HepG2 (cell line): ENCODE measurements at regions not wholly inside any gene's neighbourhood (a gene's known extent, or its start where the extent isn't known, plus 50 kb on each side); places are given as distances from the start of the nearest gene placed in this dataset.

Experiments
- ATAC-seq: fragments of 200-7000 bp; cut with Tn5 transposase; 3 replicates; pipeline ENCODE4 v1.9.1; 2020; ENCODE audit warnings: mild to moderate bottlenecking, moderate library complexity
- BruUV-seq: library from RNA; stranded (reverse); fragments of 400-500 nt; replicated peaks from 2 replicates; lab custom pipeline; 2021; lab: Mats Ljungman, UMichigan
- CTCF ChIA-PET: fragments of 300-600 bp; formaldehyde crosslinking; extraction: SDS; loops from one replicate; lab custom pipeline; 2021; ENCODE audit warnings: low total read pairs, inconsistent platforms, low intra/inter-chr PET ratio; lab: Yijun Ruan, JAX
- POLR2A ChIA-PET: fragments of 350-600 bp; sonication (Branson Sonifier 250); formaldehyde crosslinking; loops from one replicate; lab custom pipeline; 2020; ENCODE audit warnings: antibody characterized with exemption, inconsistent platforms; lab: Yijun Ruan, JAX
- DNase-seq: peaks from one replicate; pipeline ENCODE4 v3.0.0-alpha.2; 2015; ENCODE audit warnings: low spot score
- FAIRE-seq: peaks from 3 replicates; lab custom pipeline; 2011; peaks lifted over from hg19 to GRCh38; lab: Jason Lieb, UNC
- H2AFZ ChIP-seq: one replicate; pipeline ENCODE4 v1.6.1; 2011; ENCODE audit warnings: low read length, inconsistent platforms
- H3K27ac ChIP-seq: fragments of 300-600 bp; 3 replicates; pipeline ENCODE4 v1.8.0; 2011; ENCODE audit warnings: mixed run types, mild to moderate bottlenecking, mixed read lengths, low read length, inconsistent platforms; ENCODE audit not compliant: insufficient read depth; ENCODE audit errors: extremely low read length
- H3K27me3 ChIP-seq, 2 experiments: fragments of 200-600 bp in 1 of 2; 2 replicates in 1 of 2; 3 replicates in 1 of 2; pipeline versions ENCODE4 v1.6.0 to v1.8.0; 2011; ENCODE audit warnings: low read length in 2 of 2, mild to moderate bottlenecking in 2 of 2, moderate library complexity in 2 of 2, inconsistent platforms in 1 of 2; ENCODE audit not compliant: insufficient read depth in 2 of 2, control insufficient read depth in 1 of 2
- H3K36me3 ChIP-seq, 2 experiments: fragments of 200-600 bp in 1 of 2; replicated peaks in 1 of 2; 2 replicates in 1 of 2; 3 replicates in 1 of 2; pipeline versions ENCODE4 v1.5.1 to v1.8.0; 2011; ENCODE audit warnings: low read length in 2 of 2, inconsistent platforms in 1 of 2; ENCODE audit not compliant: insufficient read depth in 2 of 2, control insufficient read depth in 1 of 2
- H3K4me1 ChIP-seq: 2 replicates; pipeline ENCODE4 v1.5.1; 2012; ENCODE audit warnings: low read length, inconsistent platforms; ENCODE audit not compliant: insufficient read depth
- H3K4me2 ChIP-seq: 2 replicates; pipeline ENCODE4 v1.6.0; 2011; ENCODE audit warnings: low read depth, low read length, inconsistent platforms
- H3K4me3 ChIP-seq, 3 experiments: fragments of 200-600 bp in 1 of 3; sonication (generic), shearing (Covaris generic) in 1 of 3; replicated peaks in 1 of 3; 2 replicates each; pipeline ENCODE4 v1.5.1; 2011 to 2016; ENCODE audit warnings: low read length in 3 of 3, inconsistent platforms in 2 of 3, low read depth in 2 of 3, mild to moderate bottlenecking in 2 of 3, control low read depth in 1 of 3, mixed read lengths in 1 of 3; ENCODE audit not compliant: insufficient read depth in 1 of 3
- H3K79me2 ChIP-seq: one replicate; pipeline ENCODE4 v1.6.1; 2011; ENCODE audit warnings: low read length, inconsistent platforms; ENCODE audit not compliant: insufficient read depth
- H3K9ac ChIP-seq: 2 replicates; pipeline ENCODE4 v1.6.0; 2011; ENCODE audit warnings: mild to moderate bottlenecking, low read depth, low read length, inconsistent platforms; ENCODE audit not compliant: insufficient read depth
- H3K9me3 ChIP-seq: 2 replicates; pipeline ENCODE4 v1.5.1; 2012; ENCODE audit warnings: mild to moderate bottlenecking, low read length
- H4K20me1 ChIP-seq: 2 replicates; pipeline ENCODE4 v1.6.0; 2011; ENCODE audit warnings: inconsistent platforms, mild to moderate bottlenecking, low read length, moderate library complexity; ENCODE audit not compliant: insufficient read depth
- NKX3-1 ChIP-seq: sonication (generic); formaldehyde crosslinking; IDR thresholded peaks from 2 replicates; pipeline ENCODE4 v1.5.0; 2020; ENCODE audit warnings: missing genetic modification reagents
- PAF1 ChIP-seq: IDR thresholded peaks from 2 replicates; pipeline ENCODE4 v1.6.1; 2016; ENCODE audit warnings: missing genetic modification reagents, missing compliant biosample characterization
- PBX2 ChIP-seq: IDR thresholded peaks from 2 replicates; pipeline ENCODE4 v1.6.1; 2016; ENCODE audit warnings: control low read depth
- POLR2G ChIP-seq: fragments of 200-400 bp; formaldehyde crosslinking; IDR thresholded peaks from 2 replicates; pipeline ENCODE4 v1.6.1; 2018; ENCODE audit warnings: mild to moderate bottlenecking, low read depth, low read length, moderate library complexity
- PRPF4 ChIP-seq: fragments of 200-400 bp; formaldehyde crosslinking; IDR thresholded peaks from 2 replicates; pipeline ENCODE4 v1.6.1; 2016; ENCODE audit warnings: low read length, low read depth; ENCODE audit not compliant: poor library complexity, severe bottlenecking
- SAP130 ChIP-seq: IDR thresholded peaks from 2 replicates; pipeline ENCODE4 v1.6.1; 2016; ENCODE audit warnings: low read depth
- ZFP1 ChIP-seq: IDR thresholded peaks from 2 replicates; pipeline ENCODE4 v1.6.1; 2016
- ZNF264 ChIP-seq: sonication (generic); formaldehyde crosslinking; IDR thresholded peaks from 2 replicates; pipeline ENCODE4 v1.4.0; 2020; ENCODE audit warnings: missing genetic modification reagents
- ZNF629 ChIP-seq: sonication (generic); formaldehyde crosslinking; conservative IDR thresholded peaks from 2 replicates; pipeline ENCODE4 v1.5.0; 2020; ENCODE audit warnings: missing genetic modification reagents
- WGBS: methylation state at CpG from one replicate; pipeline ENCODE4 v1.1.6; 2017; ENCODE audit warnings: low lambda C conversion rate; 5-methylcytosine and 5-hydroxymethylcytosine counted together
- in situ Hi-C: cut with HindIII; loops from 2 replicates; pipeline ENCODE4 v1.10.0; 2017; ENCODE audit warnings: low pct_unique_long_range_greater_than_20kb; ENCODE audit not compliant: extremely low pct_ligation_motif_present
- intact Hi-C: fragments of 100-400 bp; cut with micrococcal nuclease; formaldehyde crosslinking; loops from one replicate; pipeline ENCODE4 v1.10.0; 2022; ENCODE audit not compliant: unreplicated experiment
- TF ChIP-seq, protein P1 (sequence below): sonication (generic); formaldehyde crosslinking; IDR thresholded peaks from 2 replicates; pipeline ENCODE4 v1.5.0; 2020; ENCODE audit warnings: missing genetic modification reagents
- TF ChIP-seq, protein P2 (sequence below): sonication (generic); formaldehyde crosslinking; IDR thresholded peaks from 2 replicates; pipeline ENCODE4 v1.4.0; 2020; ENCODE audit warnings: missing genetic modification reagents, borderline replicate concordance

- Histone ChIP-seq H3K4me1 (no peaks in the 10 kb centered on the region), H3K4me3 (no peak overlapping the region), H4K20me1 (no peaks in the 10 kb centered on the region; the same call in 1 of the 2 replicates), H3K36me3 (no peaks in the 10 kb centered on the region), H2AFZ (no peak overlapping the region), H3K27ac (no peak overlapping the region), H3K79me2 (no peaks in the 10 kb centered on the region), H3K27me3 (peaks cover 0 to 13% of the 10 kb centered on the region in 2 experiments; a peak in 1 of 5 replicates), H3K4me2 (no peak overlapping the region), H3K9ac (no peak overlapping the region), H3K9me3 (no peaks in the 10 kb centered on the region)
- POLR2A ChIA-PET = no interaction called here
- CTCF ChIA-PET = no interaction called here
- BruUV-seq = no TSS peak
- no peak for ATAC-seq
- DNase-seq = no peak
- in situ Hi-C loops = no loop called here
- WGBS = 42% methylated on average over 3 of the region's 4 CpGs
- TF ChIP-seq ZNF629 (CRISPR knock-in tag) = no peak
- no peak for TF ChIP-seq ZFP1 (CRISPR knock-in tag)
- no peak for TF ChIP-seq ZNF264 (CRISPR knock-in tag)
- TF ChIP-seq NKX3-1 (CRISPR knock-in tag) = no peak
- no peak for FAIRE-seq
- intact Hi-C loops = loop anchor here (5.0 kb wide), 1 partner anchor 513 kb away; no protein-coding TSS in a partner anchor
These were observed 67.2 kb downstream of the EMX2 start for GRCh38 chr10:117609796-117610170.

DNA sequence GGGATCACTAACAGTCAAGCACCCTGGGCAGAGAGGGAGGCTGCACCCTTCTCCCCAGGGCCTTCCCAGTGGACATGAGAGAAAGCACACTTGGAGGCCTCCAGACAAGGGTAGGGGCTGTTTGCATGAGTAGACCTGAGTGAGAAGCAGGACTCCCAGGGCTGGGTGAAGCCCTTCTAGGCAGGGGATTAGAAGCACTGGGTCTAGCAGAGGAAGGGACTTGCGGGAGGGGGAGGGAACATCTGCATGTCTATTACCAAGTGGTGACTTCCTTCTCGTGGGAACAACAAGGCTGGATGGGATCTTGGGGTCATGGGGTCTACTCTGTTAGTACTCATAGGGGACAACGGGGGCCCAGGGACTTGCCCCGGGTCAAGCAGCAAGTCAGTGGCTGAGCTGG, 67.8 kb downstream of the EMX2 start:
- H3K79me2 ChIP-seq = no peaks in the 10 kb centered on the region
- no peak overlapping the region for H3K4me2 ChIP-seq
- H2AFZ ChIP-seq = no peak overlapping the region
- no TSS peak for BruUV-seq
- ATAC-seq (no peak; the same call in 2 of the 3 replicates), FAIRE-seq (no peak), DNase-seq (no peak)
- WGBS = 0% methylated on average over 2 of the region's 4 CpGs
- H3K27ac ChIP-seq = no peak overlapping the region
- no peak overlapping the region for H3K9ac ChIP-seq
- peaks cover 0 to 13% of the 10 kb centered on the region in 2 experiments; a peak in 1 of 5 replicates for H3K27me3 ChIP-seq
- H4K20me1 ChIP-seq = no peaks in the 10 kb centered on the region; the same call in 1 of the 2 replicates
- intact Hi-C loops (loop anchor here (5.0 kb wide), 1 partner anchor 512 kb away; no protein-coding TSS in a partner anchor), in situ Hi-C loops (no loop called here)
- POLR2A ChIA-PET = no interaction called here
- no peaks in the 10 kb centered on the region for H3K9me3 ChIP-seq
- no peaks in the 10 kb centered on the region for H3K36me3 ChIP-seq
- no peaks in the 10 kb centered on the region for H3K4me1 ChIP-seq
- CTCF ChIA-PET = no interaction called here
- H3K4me3 ChIP-seq = no peak overlapping the region
- TF ChIP-seq PBX2 (CRISPR knock-in tag) (no peak), ZNF264 (CRISPR knock-in tag) (no peak), POLR2G (no peak), PRPF4 (no peak), SAP130 (CRISPR knock-in tag) (no peak), PAF1 (no peak)
- TF ChIP-seq, protein P1, sequence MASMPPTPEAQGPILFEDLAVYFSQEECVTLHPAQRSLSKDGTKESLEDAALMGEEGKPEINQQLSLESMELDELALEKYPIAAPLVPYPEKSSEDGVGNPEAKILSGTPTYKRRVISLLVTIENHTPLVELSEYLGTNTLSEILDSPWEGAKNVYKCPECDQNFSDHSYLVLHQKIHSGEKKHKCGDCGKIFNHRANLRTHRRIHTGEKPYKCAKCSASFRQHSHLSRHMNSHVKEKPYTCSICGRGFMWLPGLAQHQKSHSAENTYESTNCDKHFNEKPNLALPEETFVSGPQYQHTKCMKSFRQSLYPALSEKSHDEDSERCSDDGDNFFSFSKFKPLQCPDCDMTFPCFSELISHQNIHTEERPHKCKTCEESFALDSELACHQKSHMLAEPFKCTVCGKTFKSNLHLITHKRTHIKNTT (CRISPR knock-in tag) = no peak
- TF ChIP-seq, protein P2, sequence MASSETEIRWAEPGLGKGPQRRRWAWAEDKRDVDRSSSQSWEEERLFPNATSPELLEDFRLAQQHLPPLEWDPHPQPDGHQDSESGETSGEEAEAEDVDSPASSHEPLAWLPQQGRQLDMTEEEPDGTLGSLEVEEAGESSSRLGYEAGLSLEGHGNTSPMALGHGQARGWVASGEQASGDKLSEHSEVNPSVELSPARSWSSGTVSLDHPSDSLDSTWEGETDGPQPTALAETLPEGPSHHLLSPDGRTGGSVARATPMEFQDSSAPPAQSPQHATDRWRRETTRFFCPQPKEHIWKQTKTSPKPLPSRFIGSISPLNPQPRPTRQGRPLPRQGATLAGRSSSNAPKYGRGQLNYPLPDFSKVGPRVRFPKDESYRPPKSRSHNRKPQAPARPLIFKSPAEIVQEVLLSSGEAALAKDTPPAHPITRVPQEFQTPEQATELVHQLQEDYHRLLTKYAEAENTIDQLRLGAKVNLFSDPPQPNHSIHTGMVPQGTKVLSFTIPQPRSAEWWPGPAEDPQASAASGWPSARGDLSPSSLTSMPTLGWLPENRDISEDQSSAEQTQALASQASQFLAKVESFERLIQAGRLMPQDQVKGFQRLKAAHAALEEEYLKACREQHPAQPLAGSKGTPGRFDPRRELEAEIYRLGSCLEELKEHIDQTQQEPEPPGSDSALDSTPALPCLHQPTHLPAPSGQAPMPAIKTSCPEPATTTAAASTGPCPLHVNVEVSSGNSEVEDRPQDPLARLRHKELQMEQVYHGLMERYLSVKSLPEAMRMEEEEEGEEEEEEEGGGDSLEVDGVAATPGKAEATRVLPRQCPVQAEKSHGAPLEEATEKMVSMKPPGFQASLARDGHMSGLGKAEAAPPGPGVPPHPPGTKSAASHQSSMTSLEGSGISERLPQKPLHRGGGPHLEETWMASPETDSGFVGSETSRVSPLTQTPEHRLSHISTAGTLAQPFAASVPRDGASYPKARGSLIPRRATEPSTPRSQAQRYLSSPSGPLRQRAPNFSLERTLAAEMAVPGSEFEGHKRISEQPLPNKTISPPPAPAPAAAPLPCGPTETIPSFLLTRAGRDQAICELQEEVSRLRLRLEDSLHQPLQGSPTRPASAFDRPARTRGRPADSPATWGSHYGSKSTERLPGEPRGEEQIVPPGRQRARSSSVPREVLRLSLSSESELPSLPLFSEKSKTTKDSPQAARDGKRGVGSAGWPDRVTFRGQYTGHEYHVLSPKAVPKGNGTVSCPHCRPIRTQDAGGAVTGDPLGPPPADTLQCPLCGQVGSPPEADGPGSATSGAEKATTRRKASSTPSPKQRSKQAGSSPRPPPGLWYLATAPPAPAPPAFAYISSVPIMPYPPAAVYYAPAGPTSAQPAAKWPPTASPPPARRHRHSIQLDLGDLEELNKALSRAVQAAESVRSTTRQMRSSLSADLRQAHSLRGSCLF = no peak
